ENCODE measurements at regions not wholly inside any gene's neighbourhood (a gene's known extent, or its start where the extent isn't known, plus 50 kb on each side); places are given as distances from the start of the nearest gene placed in this dataset.
"Not testable (repeated sequence)": the region's sequence is repeated elsewhere in the genome, so short reads cannot be mapped to it uniquely, and the experiment has no call there.

GRCh38 chr6:74510878-74511277 is 695.0 kb downstream of the COL12A1 start:
- ChIA-PET CTCF (interaction anchor here (1.0 kb wide), 1 partner anchor 102 kb away, joined by 3 read pairs; no protein-coding TSS in a partner anchor), POLR2A (interaction anchor here (0.6 kb wide), 1 partner anchor 132 kb away, joined by 3 read pairs; no protein-coding TSS in a partner anchor)
- TF ChIP-seq CTCF (IDR thresholded peaks at IDR 0.05; ENCODE audit: insufficient read depth, low read length, missing control alignments), result no peak
- no peak for DNase-seq (ENCODE audit: low read depth, low spot score)
- no peak overlapping the region for H3K4me3 ChIP-seq (ENCODE audit: low read depth, low read length)

- TF ChIP-seq CTCF (IDR thresholded peaks at IDR 0.05; ENCODE audit: insufficient read depth, low read length, missing control alignments), result no peak
- CTCF ChIA-PET, result no interaction called here
Observed at GRCh38 chr6:74507649-74508048, 698.2 kb downstream of the COL12A1 start.

GRCh38 chr6:74505391-74505790 is 700.5 kb downstream of the COL12A1 start:
- no peak for DNase-seq (ENCODE audit: low read depth, low spot score)
- TF ChIP-seq CTCF (IDR thresholded peaks at IDR 0.05; ENCODE audit: insufficient read depth, low read length, missing control alignments), result no peak
- ChIA-PET CTCF (no interaction called here), POLR2A (no interaction called here)
- no peak overlapping the region for H3K4me3 ChIP-seq (ENCODE audit: low read depth, low read length)

More at GRCh38 chr6:74507649-74508048, 698.2 kb downstream of the COL12A1 start:
- DNase-seq (ENCODE audit: low read depth, low spot score), result no peak
- no peak overlapping the region for H3K4me3 ChIP-seq (ENCODE audit: low read depth, low read length)
- POLR2A ChIA-PET, result no interaction called here

GRCh38 chr6:74504941-74505340 is 700.9 kb downstream of the COL12A1 start:
- DNase-seq (ENCODE audit: low read depth, low spot score), result no peak
- TF ChIP-seq CTCF (IDR thresholded peaks at IDR 0.05; ENCODE audit: insufficient read depth, low read length, missing control alignments), result no peak
- POLR2A ChIA-PET, result no interaction called here
- no peak overlapping the region for H3K4me3 ChIP-seq (ENCODE audit: low read depth, low read length)
- CTCF ChIA-PET, result no interaction called here

GRCh38 chr6:74492587-74492986 is 713.3 kb downstream of the COL12A1 start:
- no peak overlapping the region for H3K4me3 ChIP-seq (ENCODE audit: low read depth, low read length)
- no peak for TF ChIP-seq CTCF (IDR thresholded peaks at IDR 0.05; ENCODE audit: insufficient read depth, low read length, missing control alignments)
- ChIA-PET CTCF (no interaction called here), POLR2A (no interaction called here)
- DNase-seq (ENCODE audit: low read depth, low spot score), result no peak

- DNase-seq (ENCODE audit: low read depth, low spot score), result no peak
- TF ChIP-seq CTCF (IDR thresholded peaks at IDR 0.05; ENCODE audit: insufficient read depth, low read length, missing control alignments), result no peak
- ChIA-PET CTCF (no interaction called here), POLR2A (no interaction called here)
- no peak overlapping the region for H3K4me3 ChIP-seq (ENCODE audit: low read depth, low read length)
Observed at GRCh38 chr6:74491844-74492374, 713.9 kb downstream of the COL12A1 start.

- H3K4me3 ChIP-seq (ENCODE audit: low read depth, low read length); CTCF ChIA-PET; POLR2A ChIA-PET; DNase-seq (ENCODE audit: low read depth, low spot score): not testable (repeated sequence)
Observed at GRCh38 chr6:74488726-74489125, 717.1 kb downstream of the COL12A1 start.
